Panc1 (cell line): ENCODE measurements at regions not wholly inside any gene's neighbourhood (a gene's known extent, or its start where the extent isn't known, plus 50 kb on each side); places are given as distances from the start of the nearest gene placed in this dataset.

Experiments
- POLR2AphosphoS5 ChIP-seq: IDR thresholded peaks from 2 replicates; pipeline ENCODE4 v1.6.1; 2012; ENCODE audit warnings: mild to moderate bottlenecking, low read depth, low read length, moderate library complexity
- SIN3A ChIP-seq: IDR thresholded peaks from 2 replicates; pipeline ENCODE4 v1.6.1; 2012; ENCODE audit warnings: low read depth, mild to moderate bottlenecking, low read length, moderate library complexity, borderline replicate concordance; ENCODE audit not compliant: insufficient read depth
- TF ChIP-seq, protein P1 (sequence below): fragments of 450-650 bp; IDR thresholded peaks from 2 replicates; pipeline ENCODE4 v1.5.1; 2017; ENCODE audit warnings: mild to moderate bottlenecking
- TF ChIP-seq, protein P2 (sequence below), 2 experiments: IDR thresholded peaks; 2 replicates each; pipeline ENCODE4 v1.6.1; 2011 to 2012; ENCODE audit warnings: low read depth in 2 of 2, control low read depth in 1 of 2, low read length in 1 of 2, mild to moderate bottlenecking in 1 of 2, moderate library complexity in 1 of 2; ENCODE audit not compliant: insufficient read depth in 1 of 2

DNA sequence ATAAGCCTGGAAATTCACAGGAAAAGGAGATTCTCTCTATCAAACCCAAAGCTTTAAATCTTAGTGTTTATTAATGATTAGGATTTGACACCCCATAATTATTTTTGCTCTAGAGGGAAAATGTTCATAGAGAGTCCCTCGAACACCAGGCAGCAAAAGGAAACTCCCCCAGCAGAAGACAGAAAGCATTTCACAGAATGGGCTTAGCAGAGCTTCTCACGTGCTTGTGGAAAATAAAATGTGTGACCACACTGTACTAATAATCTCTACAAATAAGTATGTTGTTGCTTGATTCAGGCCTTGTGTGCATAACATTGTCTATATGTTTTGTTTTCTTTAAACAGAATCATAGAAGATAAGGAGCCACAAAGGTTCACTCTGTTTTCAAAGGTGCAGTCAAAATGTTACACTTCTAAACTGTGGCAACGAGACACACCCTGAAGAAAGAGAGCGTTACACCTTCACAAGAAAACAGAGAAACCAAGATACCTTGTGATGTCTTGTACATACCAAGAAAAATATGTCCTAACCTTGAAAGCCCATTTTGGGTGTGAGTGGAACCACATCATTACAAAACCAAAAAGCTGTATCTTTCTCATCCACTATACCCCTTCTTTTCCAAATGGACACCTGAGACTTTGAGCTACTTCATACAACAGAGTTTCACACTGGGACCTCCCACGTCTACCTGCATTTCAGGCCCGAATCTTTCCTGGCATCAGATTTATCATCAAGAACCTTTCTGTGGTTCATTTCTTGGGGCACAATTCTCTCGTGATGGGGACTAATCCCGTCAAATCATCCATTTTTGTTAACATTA, 282.5 kb downstream of the ETS1 start:
- TF ChIP-seq, protein P1, sequence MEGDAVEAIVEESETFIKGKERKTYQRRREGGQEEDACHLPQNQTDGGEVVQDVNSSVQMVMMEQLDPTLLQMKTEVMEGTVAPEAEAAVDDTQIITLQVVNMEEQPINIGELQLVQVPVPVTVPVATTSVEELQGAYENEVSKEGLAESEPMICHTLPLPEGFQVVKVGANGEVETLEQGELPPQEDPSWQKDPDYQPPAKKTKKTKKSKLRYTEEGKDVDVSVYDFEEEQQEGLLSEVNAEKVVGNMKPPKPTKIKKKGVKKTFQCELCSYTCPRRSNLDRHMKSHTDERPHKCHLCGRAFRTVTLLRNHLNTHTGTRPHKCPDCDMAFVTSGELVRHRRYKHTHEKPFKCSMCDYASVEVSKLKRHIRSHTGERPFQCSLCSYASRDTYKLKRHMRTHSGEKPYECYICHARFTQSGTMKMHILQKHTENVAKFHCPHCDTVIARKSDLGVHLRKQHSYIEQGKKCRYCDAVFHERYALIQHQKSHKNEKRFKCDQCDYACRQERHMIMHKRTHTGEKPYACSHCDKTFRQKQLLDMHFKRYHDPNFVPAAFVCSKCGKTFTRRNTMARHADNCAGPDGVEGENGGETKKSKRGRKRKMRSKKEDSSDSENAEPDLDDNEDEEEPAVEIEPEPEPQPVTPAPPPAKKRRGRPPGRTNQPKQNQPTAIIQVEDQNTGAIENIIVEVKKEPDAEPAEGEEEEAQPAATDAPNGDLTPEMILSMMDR, result no peak
- TF ChIP-seq SIN3A, result no peak
- TF ChIP-seq POLR2AphosphoS5, result no peak
- TF ChIP-seq, protein P2, sequence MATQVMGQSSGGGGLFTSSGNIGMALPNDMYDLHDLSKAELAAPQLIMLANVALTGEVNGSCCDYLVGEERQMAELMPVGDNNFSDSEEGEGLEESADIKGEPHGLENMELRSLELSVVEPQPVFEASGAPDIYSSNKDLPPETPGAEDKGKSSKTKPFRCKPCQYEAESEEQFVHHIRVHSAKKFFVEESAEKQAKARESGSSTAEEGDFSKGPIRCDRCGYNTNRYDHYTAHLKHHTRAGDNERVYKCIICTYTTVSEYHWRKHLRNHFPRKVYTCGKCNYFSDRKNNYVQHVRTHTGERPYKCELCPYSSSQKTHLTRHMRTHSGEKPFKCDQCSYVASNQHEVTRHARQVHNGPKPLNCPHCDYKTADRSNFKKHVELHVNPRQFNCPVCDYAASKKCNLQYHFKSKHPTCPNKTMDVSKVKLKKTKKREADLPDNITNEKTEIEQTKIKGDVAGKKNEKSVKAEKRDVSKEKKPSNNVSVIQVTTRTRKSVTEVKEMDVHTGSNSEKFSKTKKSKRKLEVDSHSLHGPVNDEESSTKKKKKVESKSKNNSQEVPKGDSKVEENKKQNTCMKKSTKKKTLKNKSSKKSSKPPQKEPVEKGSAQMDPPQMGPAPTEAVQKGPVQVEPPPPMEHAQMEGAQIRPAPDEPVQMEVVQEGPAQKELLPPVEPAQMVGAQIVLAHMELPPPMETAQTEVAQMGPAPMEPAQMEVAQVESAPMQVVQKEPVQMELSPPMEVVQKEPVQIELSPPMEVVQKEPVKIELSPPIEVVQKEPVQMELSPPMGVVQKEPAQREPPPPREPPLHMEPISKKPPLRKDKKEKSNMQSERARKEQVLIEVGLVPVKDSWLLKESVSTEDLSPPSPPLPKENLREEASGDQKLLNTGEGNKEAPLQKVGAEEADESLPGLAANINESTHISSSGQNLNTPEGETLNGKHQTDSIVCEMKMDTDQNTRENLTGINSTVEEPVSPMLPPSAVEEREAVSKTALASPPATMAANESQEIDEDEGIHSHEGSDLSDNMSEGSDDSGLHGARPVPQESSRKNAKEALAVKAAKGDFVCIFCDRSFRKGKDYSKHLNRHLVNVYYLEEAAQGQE (IDR thresholded peaks at IDR 0.05; ENCODE audit: insufficient read depth in 1 of 2, low read depth in 2 of 2, low read length in 1 of 2), result no peak
